ENCODE measurements at regions not wholly inside any gene's neighbourhood (a gene's known extent, or its start where the extent isn't known, plus 50 kb on each side); places are given as distances from the start of the nearest gene placed in this dataset.

- DNase-seq (no peak), ATAC-seq (no peak), FAIRE-seq (no peak)
- TF ChIP-seq CTCF (IDR thresholded peaks at IDR 0.05) = no peak
- no peaks in the 10 kb centered on the region for H3K4me1 ChIP-seq
- intact Hi-C loops (cut with DNase I) = no loop called here
- no peaks in the 10 kb centered on the region for H3K9me3 ChIP-seq
- WGBS, 2 donors = 78 to 79% methylated on average over 3 of the region's 3 CpGs
- no peak overlapping the region for H3K4me3 ChIP-seq
- no peaks in the 10 kb centered on the region for H3K27me3 ChIP-seq
- no peak overlapping the region for H3K27ac ChIP-seq
- no peaks in the 10 kb centered on the region for H3K36me3 ChIP-seq
These were observed 248.7 kb downstream of the FZD1 start for GRCh38 chr7:91512958-91513357.

- no peak overlapping the region for H3K27ac ChIP-seq
- intact Hi-C loops (cut with DNase I) = no loop called here
- H3K27me3 ChIP-seq = no peaks in the 10 kb centered on the region
- no peak for ATAC-seq
- H3K9me3 ChIP-seq = no peaks in the 10 kb centered on the region
- H3K36me3 ChIP-seq = no peaks in the 10 kb centered on the region
- no peak overlapping the region for H3K4me3 ChIP-seq
- no peak for TF ChIP-seq CTCF (IDR thresholded peaks at IDR 0.05)
- DNase-seq = no peak
- 81 to 86% methylated on average over 4 of the region's 4 CpGs for WGBS, 2 donors
- FAIRE-seq = no peak
- H3K4me1 ChIP-seq = no peaks in the 10 kb centered on the region
These were observed 250.4 kb downstream of the FZD1 start for GRCh38 chr7:91514591-91514990.

- FAIRE-seq (no peak), ATAC-seq (no peak), DNase-seq (no peak)
- 44 to 54% methylated on average over 1 of the region's 1 CpG for WGBS, 2 donors
- H3K4me1 ChIP-seq = no peaks in the 10 kb centered on the region
- no peaks in the 10 kb centered on the region for H3K36me3 ChIP-seq
- intact Hi-C loops (cut with DNase I) = no loop called here
- TF ChIP-seq CTCF (IDR thresholded peaks at IDR 0.05) = no peak
- no peaks in the 10 kb centered on the region for H3K9me3 ChIP-seq
- H3K27ac ChIP-seq = no peak overlapping the region
- no peak overlapping the region for H3K4me3 ChIP-seq
- no peaks in the 10 kb centered on the region for H3K27me3 ChIP-seq
These were observed 251.7 kb downstream of the FZD1 start for GRCh38 chr7:91515961-91516360.

GRCh38 chr7:91517201-91517785 is 253.1 kb downstream of the FZD1 start:
- TF ChIP-seq CTCF (IDR thresholded peaks at IDR 0.05) = no peak
- H3K27ac ChIP-seq = no peak overlapping the region
- no peak for DNase-seq
- no peak for FAIRE-seq
- no peaks in the 10 kb centered on the region for H3K9me3 ChIP-seq
- ATAC-seq = no peak
- no peak overlapping the region for H3K4me3 ChIP-seq
- WGBS, 2 donors = 32 to 52% methylated on average over 1 of the region's 1 CpG
- H3K36me3 ChIP-seq = no peaks in the 10 kb centered on the region
- no peaks in the 10 kb centered on the region for H3K4me1 ChIP-seq
- intact Hi-C loops (cut with DNase I) = no loop called here
- no peaks in the 10 kb centered on the region for H3K27me3 ChIP-seq

GRCh38 chr7:91518058-91518457 is 253.8 kb downstream of the FZD1 start:
- no peak for FAIRE-seq

More at GRCh38 chr7:91518058-91518457, 253.8 kb downstream of the FZD1 start:
- ATAC-seq (no peak), DNase-seq (no peak)
- intact Hi-C loops (cut with DNase I) = no loop called here
- WGBS, 2 donors = 34 to 47% methylated on average over 1 of the region's 1 CpG
- H3K9me3 ChIP-seq = no peaks in the 10 kb centered on the region
- H3K36me3 ChIP-seq = no peaks in the 10 kb centered on the region
- H3K27me3 ChIP-seq = no peaks in the 10 kb centered on the region
- no peaks in the 10 kb centered on the region for H3K4me1 ChIP-seq
- TF ChIP-seq CTCF (IDR thresholded peaks at IDR 0.05) = no peak
- no peak overlapping the region for H3K27ac ChIP-seq
- no peak overlapping the region for H3K4me3 ChIP-seq
